SK-N-MC (cell line): ENCODE measurements at regions not wholly inside any gene's neighbourhood (a gene's known extent, or its start where the extent isn't known, plus 50 kb on each side); places are given as distances from the start of the nearest gene placed in this dataset.

Experiments used
- DNase-seq: peaks from one replicate; pipeline ENCODE4 v3.0.0-alpha.2; 2011; ENCODE audit warnings: low read depth, low spot score
- H3K27ac ChIP-seq: fragments of 200-600 bp; sonication (generic); 2 replicates; pipeline ENCODE4 v1.5.1; 2016; ENCODE audit warnings: mixed run types
- H3K36me3 ChIP-seq: fragments of 200-600 bp; sonication (generic); 2 replicates; pipeline ENCODE4 v1.6.1; 2017; ENCODE audit warnings: antibody characterized with exemption, low read length, mixed read lengths; ENCODE audit not compliant: insufficient read depth
- H3K4me3 ChIP-seq: fragments of 200-600 bp; sonication (generic); 2 replicates; pipeline ENCODE4 v1.5.1; 2016
- H3K9ac ChIP-seq: fragments of 200-600 bp; sonication (generic); 2 replicates; pipeline ENCODE4 v1.8.0; 2017; ENCODE audit warnings: mixed run types, mixed read lengths; ENCODE audit not compliant: insufficient read length
- H3K9me3 ChIP-seq: fragments of 200-600 bp; sonication (generic); 2 replicates; pipeline ENCODE4 v1.6.1; 2017; ENCODE audit warnings: low read depth, mild to moderate bottlenecking, antibody characterized with exemption, low read length, moderate library complexity, mixed read lengths
- EZH2 ChIP-seq: fragments of 200-600 bp; sonication (generic); IDR thresholded peaks from one replicate; pipeline ENCODE4 v1.6.1; 2017; ENCODE audit warnings: antibody characterized with exemption
- FOXP2 ChIP-seq: optimal IDR thresholded peaks from 2 replicates; pipeline ENCODE3; 2011; ENCODE audit warnings: mild to moderate bottlenecking, moderate library complexity; ENCODE audit not compliant: insufficient read depth; ENCODE audit errors: extremely low read length, control extremely low read depth
- POLR2AphosphoS5 ChIP-seq: IDR thresholded peaks from 2 replicates; pipeline ENCODE4 v1.6.1; 2012; ENCODE audit warnings: mild to moderate bottlenecking, low read depth, low read length, borderline replicate concordance

GRCh38 chr12:102609996-102610395 is 129.6 kb upstream of the IGF1 start:
- no peak overlapping the region for H3K27ac ChIP-seq
- no peak for DNase-seq
- no peak overlapping the region for H3K9ac ChIP-seq

GRCh38 chr12:102603021-102603420 is 122.7 kb upstream of the IGF1 start:
- H3K4me3 ChIP-seq: no peak overlapping the region
- no peak for DNase-seq
- H3K27ac ChIP-seq: no peak overlapping the region
- TF ChIP-seq POLR2AphosphoS5: no peak
- H3K9ac ChIP-seq: no peak overlapping the region
- no peaks in the 10 kb centered on the region for H3K36me3 ChIP-seq
- no peaks in the 10 kb centered on the region for H3K9me3 ChIP-seq

More at GRCh38 chr12:102609996-102610395, 129.6 kb upstream of the IGF1 start:
- Histone ChIP-seq H3K36me3 (no peaks in the 10 kb centered on the region), H3K9me3 (no peaks in the 10 kb centered on the region), H3K4me3 (no peak overlapping the region)
- TF ChIP-seq EZH2 (no peak), POLR2AphosphoS5 (no peak), FOXP2 (no peak)

GRCh38 chr12:102602521-102602920 is 122.2 kb upstream of the IGF1 start:
- Histone ChIP-seq H3K36me3 (no peaks in the 10 kb centered on the region), H3K27ac (no peak overlapping the region), H3K9me3 (no peaks in the 10 kb centered on the region), H3K4me3 (no peak overlapping the region), H3K9ac (no peak overlapping the region)
- DNase-seq: no peak
- TF ChIP-seq POLR2AphosphoS5 (no peak), EZH2 (no peak)

GRCh38 chr12:102601621-102602020 is 121.3 kb upstream of the IGF1 start:
- DNase-seq: no peak
- Histone ChIP-seq H3K36me3 (no peaks in the 10 kb centered on the region), H3K27ac (no peak overlapping the region), H3K9ac (no peak overlapping the region), H3K9me3 (no peaks in the 10 kb centered on the region), H3K4me3 (no peak overlapping the region)
- no peak for TF ChIP-seq EZH2
- no peak for TF ChIP-seq POLR2AphosphoS5
- TF ChIP-seq FOXP2: no peak

GRCh38 chr12:102596687-102597086 is 116.3 kb upstream of the IGF1 start:
- no peak for DNase-seq
- TF ChIP-seq POLR2AphosphoS5: no peak
- TF ChIP-seq EZH2: no peak
- no peak for TF ChIP-seq FOXP2
- Histone ChIP-seq H3K9me3 (no peaks in the 10 kb centered on the region), H3K27ac (no peak overlapping the region), H3K36me3 (no peaks in the 10 kb centered on the region), H3K4me3 (no peak overlapping the region), H3K9ac (no peak overlapping the region)

- H3K36me3 ChIP-seq: no peaks in the 10 kb centered on the region
- DNase-seq: no peak
- no peaks in the 10 kb centered on the region for H3K9me3 ChIP-seq
- TF ChIP-seq FOXP2: no peak
- no peak for TF ChIP-seq POLR2AphosphoS5
- TF ChIP-seq EZH2: no peak
- H3K9ac ChIP-seq: no peak overlapping the region
- H3K4me3 ChIP-seq: no peak overlapping the region
- H3K27ac ChIP-seq: no peak overlapping the region
Observed at GRCh38 chr12:102596031-102596430, 115.7 kb upstream of the IGF1 start.

GRCh38 chr12:102595315-102595714 is 115.0 kb upstream of the IGF1 start:
- no peak for DNase-seq
- no peaks in the 10 kb centered on the region for H3K9me3 ChIP-seq
- H3K27ac ChIP-seq: no peak overlapping the region
- no peaks in the 10 kb centered on the region for H3K36me3 ChIP-seq
- H3K4me3 ChIP-seq: no peak overlapping the region
- no peak for TF ChIP-seq EZH2
- TF ChIP-seq POLR2AphosphoS5: no peak
- TF ChIP-seq FOXP2: no peak
- no peak overlapping the region for H3K9ac ChIP-seq

GRCh38 chr12:102593134-102593533 is 112.8 kb upstream of the IGF1 start:
- no peaks in the 10 kb centered on the region for H3K9me3 ChIP-seq
- TF ChIP-seq EZH2: no peak
- TF ChIP-seq FOXP2: no peak
- no peak for TF ChIP-seq POLR2AphosphoS5
- no peaks in the 10 kb centered on the region for H3K36me3 ChIP-seq
- H3K27ac ChIP-seq: no peak overlapping the region
- DNase-seq: no peak
- no peak overlapping the region for H3K4me3 ChIP-seq
- no peak overlapping the region for H3K9ac ChIP-seq

GRCh38 chr12:102592134-102592533 is 111.8 kb upstream of the IGF1 start:
- Histone ChIP-seq H3K9ac (no peak overlapping the region), H3K36me3 (no peaks in the 10 kb centered on the region), H3K27ac (no peak overlapping the region), H3K4me3 (no peak overlapping the region), H3K9me3 (no peaks in the 10 kb centered on the region)
- TF ChIP-seq EZH2: no peak
- no peak for TF ChIP-seq POLR2AphosphoS5
- TF ChIP-seq FOXP2: no peak
- DNase-seq: no peak
